Astrocyte (in vitro differentiated cells and primary cell): ENCODE measurements at regions not wholly inside any gene's neighbourhood (a gene's known extent, or its start where the extent isn't known, plus 50 kb on each side); places are given as distances from the start of the nearest gene placed in this dataset.

Source experiments
- DNase-seq: peaks from one replicate; pipeline ENCODE4 v3.0.0-alpha.2; 2010; ENCODE audit warnings: low read depth
- FAIRE-seq: peaks from 2 replicates; lab custom pipeline; 2011; peaks lifted over from hg19 to GRCh38; lab: Jason Lieb, UNC
- H2AFZ ChIP-seq: 2 replicates; pipeline ENCODE4 v1.6.0; 2012; ENCODE audit warnings: low read depth, low read length, inconsistent platforms
- H3K27ac ChIP-seq: 2 replicates; pipeline ENCODE4 v1.5.1; 2011; ENCODE audit warnings: low read depth, low read length, inconsistent platforms
- H3K27me3 ChIP-seq: 2 replicates; pipeline ENCODE4 v1.6.0; 2011; ENCODE audit warnings: low read length, inconsistent platforms; ENCODE audit not compliant: insufficient read depth
- H3K36me3 ChIP-seq: 2 replicates; pipeline ENCODE4 v1.5.1; 2011; ENCODE audit warnings: low read length, inconsistent platforms; ENCODE audit not compliant: insufficient read depth
- H3K4me1 ChIP-seq: 2 replicates; pipeline ENCODE4 v1.5.1; 2011; ENCODE audit warnings: low read length, inconsistent platforms; ENCODE audit not compliant: insufficient read depth
- H3K4me2 ChIP-seq: 2 replicates; pipeline ENCODE4 v1.6.0; 2012; ENCODE audit warnings: low read length, inconsistent platforms
- H3K4me3 ChIP-seq: 2 replicates; pipeline ENCODE4 v1.5.1; 2011; ENCODE audit warnings: low read depth, mild to moderate bottlenecking, low read length, inconsistent platforms; ENCODE audit not compliant: insufficient read depth
- H3K79me2 ChIP-seq: 2 replicates; pipeline ENCODE4 v1.6.0; 2012; ENCODE audit warnings: mild to moderate bottlenecking, low read length, inconsistent platforms; ENCODE audit not compliant: insufficient read depth
- H3K9ac ChIP-seq: 2 replicates; pipeline ENCODE4 v1.6.0; 2012; ENCODE audit warnings: mild to moderate bottlenecking, low read length, inconsistent platforms
- H3K9me3 ChIP-seq: 2 replicates; pipeline ENCODE4 v1.5.1; 2012; ENCODE audit warnings: low read depth, mild to moderate bottlenecking, low read length, inconsistent platforms; ENCODE audit not compliant: insufficient read depth
- H4K20me1 ChIP-seq: 2 replicates; pipeline ENCODE4 v1.6.0; 2012; ENCODE audit warnings: low read length, inconsistent platforms; ENCODE audit not compliant: insufficient read depth
- H3K27ac Mint-ChIP-seq: one replicate; pipeline ENCODE4 v1.8.0; 2021; ENCODE audit warnings: mild to moderate bottlenecking, mixed read lengths; ENCODE audit not compliant: unreplicated experiment
- H3K27me3 Mint-ChIP-seq: one replicate; pipeline ENCODE4 v1.8.0; 2021; ENCODE audit warnings: low read depth, mixed read lengths; ENCODE audit not compliant: unreplicated experiment
- H3K36me3 Mint-ChIP-seq: one replicate; pipeline ENCODE4 v1.8.0; 2021; ENCODE audit warnings: low read depth, mixed read lengths; ENCODE audit not compliant: unreplicated experiment
- H3K4me1 Mint-ChIP-seq: one replicate; pipeline ENCODE4 v1.8.0; 2021; ENCODE audit warnings: low read depth, mixed read lengths; ENCODE audit not compliant: unreplicated experiment
- H3K4me3 Mint-ChIP-seq: one replicate; pipeline ENCODE4 v1.8.0; 2021; ENCODE audit warnings: mild to moderate bottlenecking, moderate library complexity, mixed read lengths; ENCODE audit not compliant: unreplicated experiment
- H3K9me3 Mint-ChIP-seq: one replicate; pipeline ENCODE4 v1.8.0; 2021; ENCODE audit warnings: mild to moderate bottlenecking, mixed read lengths; ENCODE audit not compliant: unreplicated experiment
- CTCF ChIP-seq: IDR thresholded peaks from 2 replicates; pipeline ENCODE4 v1.5.1; 2011; ENCODE audit warnings: low read depth, mild to moderate bottlenecking, inconsistent platforms, low read length, moderate library complexity; ENCODE audit not compliant: insufficient read depth
- EZH2 ChIP-seq: IDR thresholded peaks from 2 replicates; pipeline ENCODE4 v1.6.1; 2012; ENCODE audit warnings: mild to moderate bottlenecking, low read length, inconsistent platforms; ENCODE audit not compliant: insufficient read depth

- no peaks in the 10 kb centered on the region for H3K9me3 Mint-ChIP-seq
- no peak overlapping the region for H3K27ac Mint-ChIP-seq
- H3K27ac ChIP-seq = no peak overlapping the region
- H3K9ac ChIP-seq = no peak overlapping the region
- no peak for DNase-seq
- peaks cover 2% of the 10 kb centered on the region for H3K4me1 ChIP-seq
- no peak for TF ChIP-seq CTCF
- TF ChIP-seq EZH2 = no peak
- no peak for FAIRE-seq
- H4K20me1 ChIP-seq = no peaks in the 10 kb centered on the region
- no peak overlapping the region for H2AFZ ChIP-seq
- no peaks in the 10 kb centered on the region for H3K9me3 ChIP-seq
- H3K27me3 Mint-ChIP-seq = peaks cover 33% of the 10 kb centered on the region
- no peaks in the 10 kb centered on the region for H3K36me3 ChIP-seq
- H3K27me3 ChIP-seq = peaks cover 35% of the 10 kb centered on the region
- peaks cover 4% of the 10 kb centered on the region for H3K4me1 Mint-ChIP-seq
- peak overlapping the region; percentile 87 for H3K4me3 Mint-ChIP-seq
- no peaks in the 10 kb centered on the region for H3K79me2 ChIP-seq
- H3K4me2 ChIP-seq = peak overlapping the region; percentile 48
- H3K4me3 ChIP-seq = no peak overlapping the region
- H3K36me3 Mint-ChIP-seq = no peaks in the 10 kb centered on the region
These were observed 155.8 kb upstream of the FRMD4B start for GRCh38 chr3:69541711-69542088.

- Mint-ChIP-seq H3K4me1 (peaks cover 4% of the 10 kb centered on the region), H3K4me3 (peak overlapping the region; percentile 87), H3K36me3 (no peaks in the 10 kb centered on the region), H3K27me3 (peaks cover 33% of the 10 kb centered on the region), H3K27ac (no peak overlapping the region), H3K9me3 (no peaks in the 10 kb centered on the region)
- FAIRE-seq (no peak), DNase-seq (no peak)
- Histone ChIP-seq H3K27me3 (peaks cover 35% of the 10 kb centered on the region), H4K20me1 (no peaks in the 10 kb centered on the region), H2AFZ (no peak overlapping the region), H3K9ac (no peak overlapping the region), H3K4me1 (peaks cover 2% of the 10 kb centered on the region), H3K9me3 (no peaks in the 10 kb centered on the region), H3K4me2 (no peak overlapping the region), H3K27ac (no peak overlapping the region), H3K4me3 (no peak overlapping the region), H3K79me2 (no peaks in the 10 kb centered on the region), H3K36me3 (no peaks in the 10 kb centered on the region)
- no peak for TF ChIP-seq EZH2
- no peak for TF ChIP-seq CTCF
These were observed 155.1 kb upstream of the FRMD4B start for GRCh38 chr3:69540706-69541581.

- Histone ChIP-seq H3K36me3 (no peaks in the 10 kb centered on the region), H3K4me2 (no peak overlapping the region), H3K9me3 (no peaks in the 10 kb centered on the region), H3K9ac (no peak overlapping the region), H3K27ac (no peak overlapping the region), H3K27me3 (peaks cover 35% of the 10 kb centered on the region), H3K79me2 (no peaks in the 10 kb centered on the region), H2AFZ (no peak overlapping the region), H3K4me1 (peaks cover 2% of the 10 kb centered on the region), H3K4me3 (no peak overlapping the region), H4K20me1 (no peaks in the 10 kb centered on the region)
- no peak for TF ChIP-seq CTCF
- no peak for TF ChIP-seq EZH2
- Mint-ChIP-seq H3K9me3 (no peaks in the 10 kb centered on the region), H3K4me3 (no peak overlapping the region), H3K27me3 (peaks cover 30% of the 10 kb centered on the region), H3K4me1 (peaks cover 4% of the 10 kb centered on the region), H3K27ac (no peak overlapping the region), H3K36me3 (no peaks in the 10 kb centered on the region)
- FAIRE-seq (no peak), DNase-seq (no peak)
These were observed 153.2 kb upstream of the FRMD4B start for GRCh38 chr3:69539134-69539533.
